NCI-H1092 (cell line): ENCODE measurements at regions not wholly inside any gene's neighbourhood (a gene's known extent, or its start where the extent isn't known, plus 50 kb on each side); places are given as distances from the start of the nearest gene placed in this dataset.
"Not testable (repeated sequence)": the region's sequence is repeated elsewhere in the genome, so short reads cannot be mapped to it uniquely, and the experiment has no call there.

Experiments
- DNase-seq: peaks from one replicate; lab custom pipeline; 2025; lab: John Stamatoyannopoulos, UW

DNA sequence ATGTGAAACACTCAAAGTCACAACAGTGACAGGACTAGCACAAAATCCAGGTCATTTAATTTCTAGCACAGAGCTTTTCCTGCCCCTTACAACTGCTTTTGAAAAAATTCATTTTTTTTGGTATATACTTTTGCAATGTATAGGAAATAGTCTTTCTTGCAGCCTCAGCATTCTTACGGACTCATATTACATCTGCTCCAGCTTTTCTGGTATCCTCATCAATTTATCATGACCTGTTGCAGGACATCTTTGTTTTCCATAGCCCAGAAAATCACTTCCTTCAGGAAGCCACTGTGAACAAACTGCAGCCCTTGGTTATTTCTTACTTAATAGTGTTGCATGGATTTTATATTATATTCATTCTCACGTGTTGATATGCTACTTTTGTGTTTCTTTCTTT, 347.9 kb upstream of the MTPN start:
- no peak for DNase-seq

DNA sequence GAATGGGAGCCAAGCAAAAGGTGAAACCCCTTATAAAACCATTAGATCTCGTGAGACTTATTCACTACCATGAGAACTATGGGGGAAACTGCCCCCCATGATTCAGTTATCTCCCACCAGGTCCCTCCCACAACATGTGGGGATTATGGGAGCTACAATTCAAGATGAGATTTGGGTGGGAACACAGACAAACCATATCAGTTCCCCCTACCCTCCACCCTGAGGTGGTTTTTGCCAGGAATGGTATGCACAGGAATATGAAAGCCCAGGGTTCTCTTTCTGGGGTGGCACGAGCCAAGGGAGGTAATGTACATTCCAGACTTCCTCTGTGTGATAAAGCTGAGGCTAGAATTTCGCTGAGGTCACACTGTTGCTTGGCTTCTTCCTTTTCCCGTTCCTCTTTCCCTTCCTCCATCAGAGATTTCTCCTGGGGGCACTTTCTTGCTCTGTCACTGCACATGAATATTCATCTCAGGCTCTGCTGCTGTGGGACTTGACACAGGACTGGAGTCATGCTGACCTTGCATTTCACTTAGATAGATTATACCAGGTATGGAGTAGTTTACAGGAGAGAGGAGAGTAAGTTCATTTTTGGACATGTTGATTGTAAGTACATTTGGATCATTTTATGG, 347.0 kb upstream of the MTPN start:
- no peak for DNase-seq

DNA sequence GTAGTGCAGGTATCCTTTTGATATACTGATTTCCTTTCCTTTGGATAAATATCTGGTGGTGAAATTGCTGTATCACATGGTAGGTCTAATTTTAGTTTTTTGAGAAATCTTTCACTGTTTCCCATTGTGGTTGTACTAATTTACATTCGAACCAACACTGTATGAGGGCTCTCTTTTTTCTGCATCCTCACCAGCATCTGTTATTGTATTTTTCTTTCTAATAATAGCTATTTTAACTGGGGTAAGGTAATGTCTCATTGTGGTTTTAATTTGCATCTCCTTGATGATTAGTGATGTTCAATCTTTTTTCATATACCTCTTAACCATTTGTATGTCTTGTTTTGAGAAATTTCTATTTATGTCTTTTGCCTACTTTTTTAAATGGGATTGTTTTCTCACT, 335.4 kb upstream of the MTPN start:
- no peak for DNase-seq

GRCh38 chr7:136309407-136309806, 332.2 kb upstream of the MTPN start:
- no peak for DNase-seq

GRCh38 chr7:136308230-136308629, 331.1 kb upstream of the MTPN start:
- no peak for DNase-seq

GRCh38 chr7:136303162-136303561, 326.0 kb upstream of the MTPN start:
- DNase-seq = no peak

GRCh38 chr7:136302049-136302448, 324.9 kb upstream of the MTPN start:
- no peak for DNase-seq

GRCh38 chr7:136294977-136295376, 317.8 kb upstream of the MTPN start:
- DNase-seq = no peak

- DNase-seq = no peak
Measured at GRCh38 chr7:136293841-136294391, 316.8 kb upstream of the MTPN start.

DNA sequence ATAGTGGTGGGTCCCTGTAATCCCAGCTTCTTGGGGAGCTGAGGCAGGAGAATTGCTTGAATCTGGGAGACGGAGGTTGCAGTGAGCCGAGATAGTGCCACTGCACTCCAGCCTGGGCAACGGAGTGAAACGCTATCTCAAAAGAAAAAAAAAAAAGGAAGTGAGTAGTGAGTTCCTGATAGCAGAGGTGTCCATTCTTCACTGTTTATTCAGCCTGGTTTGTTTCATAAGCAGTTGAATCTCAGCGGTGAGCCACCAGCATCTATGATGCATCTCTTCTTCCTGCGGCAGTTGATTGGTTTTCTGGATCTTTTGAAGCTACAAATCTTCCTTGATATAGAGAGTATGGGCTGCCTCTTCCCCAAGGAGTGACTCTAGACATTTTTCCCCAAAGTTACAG, 316.1 kb upstream of the MTPN start:
- no peak for DNase-seq

- DNase-seq = no peak
Measured at GRCh38 chr7:136292365-136292764, 315.2 kb upstream of the MTPN start.

- no peak for DNase-seq
Measured at GRCh38 chr7:136290351-136290750, 313.2 kb upstream of the MTPN start.

GRCh38 chr7:136278057-136278456, 300.9 kb upstream of the MTPN start:
- DNase-seq = no peak

DNA sequence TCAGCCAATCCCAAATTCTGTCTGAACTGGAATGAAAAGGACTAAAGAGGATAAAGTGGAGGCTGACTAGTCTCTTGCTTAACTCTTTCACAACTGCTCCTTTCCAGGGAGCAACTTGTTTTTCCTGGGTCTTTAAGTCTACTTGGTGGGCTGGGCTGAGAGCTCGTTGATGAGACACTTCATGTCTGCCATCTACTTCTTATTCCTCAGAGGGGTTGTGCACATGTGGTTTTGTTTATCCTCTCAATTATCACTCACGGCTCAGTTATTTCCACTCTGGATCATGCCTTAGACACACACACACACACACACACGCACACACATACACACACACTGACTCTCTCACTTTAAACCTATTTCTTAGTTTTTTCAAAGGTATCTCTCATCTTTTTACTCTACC, 298.6 kb upstream of the MTPN start:
- DNase-seq = no peak

DNA sequence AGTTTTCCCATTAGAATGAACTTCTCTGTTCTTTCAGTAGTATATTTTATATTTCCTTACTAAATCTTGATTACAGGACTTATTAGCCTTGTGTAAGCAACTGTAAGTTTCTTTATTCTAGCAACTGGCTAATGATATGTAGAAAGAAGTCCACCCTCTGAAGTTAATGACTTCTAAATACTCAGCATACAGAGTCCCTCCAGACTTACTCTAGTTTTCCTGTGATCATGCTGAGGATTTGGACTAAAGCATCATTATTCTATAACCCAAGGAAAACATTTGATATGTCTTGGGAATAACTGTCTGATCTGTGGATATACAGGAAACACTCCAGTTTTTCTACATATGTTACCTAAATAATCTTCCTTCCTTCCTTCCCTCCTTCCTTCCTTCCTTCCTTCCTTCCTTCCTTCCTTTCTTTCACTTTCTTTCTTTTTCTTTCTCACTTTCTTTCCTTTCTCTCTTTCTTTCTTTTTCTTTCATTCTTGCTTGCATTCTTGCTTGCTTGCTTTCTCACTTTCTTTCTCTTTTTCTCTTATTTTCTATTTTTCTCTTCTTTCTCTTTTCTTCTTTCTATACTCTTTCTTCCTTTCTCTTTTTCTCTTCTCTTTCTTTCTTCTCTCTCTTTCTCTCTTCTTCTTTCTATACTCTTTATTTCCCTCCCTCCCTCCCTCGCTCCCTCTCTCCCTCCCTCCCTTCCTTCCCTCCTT, 297.6 kb upstream of the MTPN start:
- no peak for DNase-seq

DNA sequence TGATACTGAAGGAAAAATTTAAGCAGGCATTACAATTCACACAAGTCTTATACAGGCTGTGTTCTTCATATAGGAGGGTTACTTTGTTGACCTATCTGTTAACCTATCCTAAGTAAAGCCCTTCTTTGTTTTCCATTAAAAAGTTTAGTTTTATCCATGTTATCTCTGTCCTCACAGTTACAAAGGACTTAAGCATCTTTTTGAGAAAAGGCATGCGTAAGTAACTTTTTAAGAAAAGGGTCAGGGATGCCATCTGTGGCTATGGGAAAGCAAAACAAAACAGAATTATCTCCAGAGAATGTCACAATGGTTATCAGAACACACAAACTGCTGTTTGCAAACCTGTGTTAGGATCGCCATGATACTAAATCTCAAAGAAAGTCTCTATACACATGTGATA, 295.8 kb upstream of the MTPN start:
- DNase-seq = no peak

DNA sequence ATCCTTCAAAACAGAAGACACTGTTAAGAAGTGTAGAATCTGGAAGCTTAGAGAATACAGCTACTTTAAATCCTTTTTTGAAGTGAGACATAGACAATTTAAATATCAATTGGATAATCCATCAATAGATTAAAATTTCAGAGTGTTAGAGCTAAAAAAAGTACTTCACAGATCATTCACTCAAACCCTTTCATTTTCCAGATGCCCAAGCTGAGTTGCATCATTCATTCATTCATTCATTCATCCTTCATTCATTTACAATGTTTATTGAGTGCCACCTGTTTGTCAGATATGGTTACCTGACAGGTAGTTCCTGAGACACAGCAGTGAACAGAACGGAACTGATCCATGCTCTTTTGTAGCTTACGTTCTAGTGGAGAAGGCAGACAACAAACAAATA, 290.7 kb upstream of the MTPN start:
- no peak for DNase-seq

GRCh38 chr7:136266457-136266856, 289.3 kb upstream of the MTPN start:
- no peak for DNase-seq

- DNase-seq = not testable (repeated sequence)
Measured at GRCh38 chr7:136264304-136264703, 287.1 kb upstream of the MTPN start.

DNA sequence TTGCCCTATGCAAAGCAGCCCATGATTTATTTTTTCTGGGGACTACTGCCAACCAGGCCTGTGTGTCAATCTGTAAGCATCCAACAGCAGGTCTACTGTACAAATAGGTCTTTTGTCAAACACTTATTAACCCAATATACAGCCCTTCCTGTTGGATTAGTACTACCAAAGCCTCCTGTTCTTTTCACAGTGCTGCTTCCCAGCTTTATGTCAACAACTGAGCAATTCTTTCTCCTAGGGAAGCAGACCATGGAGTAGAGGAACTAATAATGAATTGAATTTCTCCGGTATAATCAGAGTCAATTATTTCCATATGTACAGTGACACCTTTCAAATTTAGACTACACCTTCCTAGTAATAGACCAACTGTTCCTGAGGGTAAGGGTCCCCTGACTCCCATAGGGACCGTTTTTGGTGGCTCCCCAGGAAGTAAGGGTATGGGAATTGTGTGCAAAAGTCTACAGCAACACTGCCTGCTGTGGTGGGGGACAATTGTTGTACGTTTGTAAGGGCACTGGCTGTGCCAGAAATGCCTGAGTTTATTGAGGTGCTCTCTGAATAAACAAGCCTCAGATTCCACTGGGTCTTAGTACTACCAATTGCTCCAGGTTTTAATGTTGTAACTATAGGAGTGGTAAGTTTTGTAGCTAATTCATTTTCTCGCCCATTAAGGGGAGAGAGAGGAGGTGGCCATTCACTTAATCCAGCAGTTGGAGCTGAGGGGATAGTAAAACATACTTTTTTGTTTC, 286.1 kb upstream of the MTPN start:
- not testable (repeated sequence) for DNase-seq

GRCh38 chr7:136260591-136260990, 283.4 kb upstream of the MTPN start:
- DNase-seq = not testable (repeated sequence)

DNA sequence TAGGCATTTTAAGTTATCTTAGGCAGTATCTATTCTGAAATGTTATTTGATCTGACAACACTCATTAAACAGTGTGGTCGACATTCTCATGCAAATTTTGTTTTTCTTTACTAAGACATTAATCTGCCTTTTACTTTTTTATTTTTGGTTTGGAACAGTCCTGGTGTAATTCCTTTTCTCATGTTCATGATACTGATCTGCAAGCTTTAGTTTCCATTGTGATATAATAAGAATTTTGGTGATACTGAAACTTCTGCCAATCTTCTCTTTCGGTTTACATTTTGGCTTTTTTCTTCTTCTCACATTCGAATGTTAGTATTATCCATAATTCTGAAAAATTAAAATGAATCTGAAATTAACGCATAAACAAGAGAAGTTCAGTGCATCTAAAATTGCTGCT, 281.9 kb upstream of the MTPN start:
- DNase-seq = no peak

GRCh38 chr7:136256491-136256890, 279.3 kb upstream of the MTPN start:
- DNase-seq = no peak
